Gastroesophageal sphincter (tissue), 3 donors: ENCODE measurements at regions not wholly inside any gene's neighbourhood (a gene's known extent, or its start where the extent isn't known, plus 50 kb on each side); places are given as distances from the start of the nearest gene placed in this dataset.

Source experiments
- CTCF ChIP-seq, 4 experiments: fragments of 200-600 bp in 2 of 4; fragments of 450-650 bp in 2 of 4; sonication (generic) in 1 of 4; IDR thresholded peaks; one replicate each; pipeline ENCODE4 v1.5.1; 2017 to 2019; ENCODE audit warnings: antibody characterized with exemption in 4 of 4, mild to moderate bottlenecking in 2 of 4, moderate library complexity in 2 of 4
- EP300 ChIP-seq: sonication (generic); formaldehyde crosslinking; IDR thresholded peaks from one replicate; pipeline ENCODE4 v1.6.1; 2017; ENCODE audit warnings: antibody characterized with exemption, mild to moderate bottlenecking
- POLR2A ChIP-seq, 2 donors: fragments of 450-650 bp; IDR thresholded peaks; one replicate each; pipeline ENCODE4 v1.6.1; 2017; ENCODE audit warnings: antibody characterized with exemption in 2 of 2, mild to moderate bottlenecking in 2 of 2, moderate library complexity in 1 of 2
- POLR2AphosphoS5 ChIP-seq: sonication (generic); formaldehyde crosslinking; IDR thresholded peaks from one replicate; pipeline ENCODE4 v1.6.1; 2017; ENCODE audit warnings: antibody characterized with exemption

DNA sequence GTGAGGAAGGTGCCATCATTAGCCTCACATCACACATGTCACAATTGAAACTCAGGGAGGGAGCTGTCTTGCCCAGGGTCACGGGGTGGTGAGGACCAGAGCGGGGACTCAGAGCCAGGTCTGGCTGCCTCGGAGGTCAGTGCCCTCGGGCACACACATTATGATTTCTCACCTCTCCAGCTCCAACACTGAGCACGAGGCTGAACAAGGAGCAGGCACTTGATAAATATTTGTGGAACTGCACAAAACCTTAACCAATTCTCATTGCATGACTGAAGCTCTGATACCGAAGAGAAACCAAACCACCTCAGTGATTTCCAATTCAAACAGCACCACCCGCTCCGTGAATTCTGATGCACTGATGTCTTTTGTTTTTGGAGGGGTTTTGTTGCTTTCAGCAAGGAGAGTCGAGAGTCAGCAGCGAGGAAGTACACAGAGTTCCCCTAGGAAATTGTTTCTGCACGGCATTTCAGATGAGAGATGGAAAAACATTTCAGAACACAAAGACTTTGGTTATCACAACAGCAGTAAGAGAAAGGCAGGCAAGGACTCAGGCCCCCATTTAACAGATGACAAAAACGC is 55.3 kb upstream of the ZMIZ1 start:
- TF ChIP-seq CTCF (IDR thresholded peaks at IDR 0.05) (no peak), POLR2AphosphoS5 (no peak), POLR2A (IDR thresholded peaks at IDR 0.05) (no peak), EP300 (no peak)
